EL (cell line): ENCODE measurements at regions not wholly inside any gene's neighbourhood (a gene's known extent, or its start where the extent isn't known, plus 50 kb on each side); places are given as distances from the start of the nearest gene placed in this dataset.
A peak's percentile ranks its signal among the peaks of the same experiment; 100 is the strongest.
"Not testable (repeated sequence)": the region's sequence is repeated elsewhere in the genome, so short reads cannot be mapped to it uniquely, and the experiment has no call there.

Experiments
- DNase-seq: peaks from one replicate; pipeline ENCODE4 v3.0.0-alpha.2; 2016

DNA sequence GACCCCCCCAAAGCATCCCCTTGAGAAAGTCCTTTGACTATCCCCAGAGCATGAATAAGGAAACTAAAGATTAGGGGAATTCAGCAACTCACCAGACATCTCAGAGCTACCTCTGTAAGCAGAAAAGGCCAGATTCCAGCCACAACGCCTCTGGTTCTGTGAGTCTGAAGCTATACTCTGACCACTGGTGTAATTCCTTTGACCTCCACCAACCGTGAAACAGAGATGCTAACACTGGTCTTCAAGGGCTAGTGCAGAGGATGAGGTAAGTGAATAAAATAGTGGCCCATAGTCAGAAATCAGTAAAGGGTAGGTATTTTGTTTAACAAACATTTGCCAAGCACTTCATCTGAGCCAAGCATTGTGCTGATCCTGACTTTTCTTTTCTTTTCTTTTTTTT lies 353.4 kb downstream of the NPIPA8 start:
- DNase-seq: no peak

GRCh38 chr16:17977260-17977659 lies 359.3 kb downstream of the NPIPA8 start:
- DNase-seq: no peak

GRCh38 chr16:17972460-17972943 lies 364.0 kb downstream of the NPIPA8 start:
- no peak for DNase-seq

- no peak for DNase-seq
Observed at GRCh38 chr16:17970816-17971331, 365.7 kb downstream of the NPIPA8 start.

DNA sequence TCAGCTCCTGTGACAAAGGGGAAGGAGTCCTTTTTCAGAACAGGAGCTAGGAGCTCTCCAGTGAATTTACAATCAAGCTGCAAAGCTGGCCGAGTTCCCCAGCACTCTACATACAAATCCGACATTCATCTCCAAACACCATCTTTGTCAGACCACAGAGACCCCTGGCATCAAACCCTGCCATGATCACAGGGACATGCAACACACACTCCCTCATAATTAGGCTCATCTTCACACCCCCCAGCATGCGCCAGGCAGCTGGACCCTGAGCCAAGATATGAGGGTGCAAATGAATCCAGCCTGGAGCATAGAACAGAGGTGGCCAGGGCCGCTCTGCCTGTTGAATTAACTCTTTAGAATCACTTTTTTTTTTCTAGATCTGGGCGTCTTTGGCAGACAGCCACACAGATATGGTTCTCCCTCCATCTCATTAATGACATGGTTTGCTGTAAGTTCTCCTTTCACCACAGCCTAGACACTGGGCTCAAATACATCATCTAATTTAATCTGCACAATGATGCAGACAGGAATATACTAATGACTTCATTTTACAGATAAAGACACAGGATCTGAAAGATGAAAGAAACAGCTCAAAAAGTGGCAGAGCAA lies 366.3 kb downstream of the NPIPA8 start:
- no peak for DNase-seq

- DNase-seq: no peak
Observed at GRCh38 chr16:17965133-17965900, 371.2 kb downstream of the NPIPA8 start.

- no peak for DNase-seq
Observed at GRCh38 chr16:17964196-17964595, 372.3 kb downstream of the NPIPA8 start.

GRCh38 chr16:17963185-17963836 lies 373.2 kb downstream of the NPIPA8 start:
- DNase-seq: no peak

DNA sequence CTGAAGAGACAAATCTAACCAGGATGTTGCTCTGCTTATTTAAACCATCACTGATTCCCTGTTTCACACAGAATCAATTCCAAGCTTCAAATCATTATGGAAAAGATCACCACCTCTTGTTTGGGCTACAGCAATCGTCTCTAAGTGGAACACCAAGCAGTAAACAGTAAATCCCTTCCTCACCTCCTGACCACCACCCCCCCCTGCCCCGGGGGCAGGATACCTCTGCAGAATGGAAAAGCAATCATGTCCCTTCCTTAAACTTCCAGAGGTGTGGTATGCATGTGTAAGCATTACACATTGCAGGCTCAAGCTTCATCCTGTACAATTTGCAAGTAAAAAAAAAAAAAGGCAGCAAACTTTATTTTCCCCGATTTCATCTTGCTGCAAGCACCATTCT lies 373.8 kb downstream of the NPIPA8 start:
- DNase-seq: no peak

- not testable (repeated sequence) for DNase-seq
Observed at GRCh38 chr16:17961822-17962221, 374.7 kb downstream of the NPIPA8 start.

- peak; percentile 3 for DNase-seq
Observed at GRCh38 chr16:17951378-17951777, 385.2 kb downstream of the NPIPA8 start.

GRCh38 chr16:17949982-17950250 lies 386.6 kb downstream of the NPIPA8 start:
- DNase-seq: no peak

DNA sequence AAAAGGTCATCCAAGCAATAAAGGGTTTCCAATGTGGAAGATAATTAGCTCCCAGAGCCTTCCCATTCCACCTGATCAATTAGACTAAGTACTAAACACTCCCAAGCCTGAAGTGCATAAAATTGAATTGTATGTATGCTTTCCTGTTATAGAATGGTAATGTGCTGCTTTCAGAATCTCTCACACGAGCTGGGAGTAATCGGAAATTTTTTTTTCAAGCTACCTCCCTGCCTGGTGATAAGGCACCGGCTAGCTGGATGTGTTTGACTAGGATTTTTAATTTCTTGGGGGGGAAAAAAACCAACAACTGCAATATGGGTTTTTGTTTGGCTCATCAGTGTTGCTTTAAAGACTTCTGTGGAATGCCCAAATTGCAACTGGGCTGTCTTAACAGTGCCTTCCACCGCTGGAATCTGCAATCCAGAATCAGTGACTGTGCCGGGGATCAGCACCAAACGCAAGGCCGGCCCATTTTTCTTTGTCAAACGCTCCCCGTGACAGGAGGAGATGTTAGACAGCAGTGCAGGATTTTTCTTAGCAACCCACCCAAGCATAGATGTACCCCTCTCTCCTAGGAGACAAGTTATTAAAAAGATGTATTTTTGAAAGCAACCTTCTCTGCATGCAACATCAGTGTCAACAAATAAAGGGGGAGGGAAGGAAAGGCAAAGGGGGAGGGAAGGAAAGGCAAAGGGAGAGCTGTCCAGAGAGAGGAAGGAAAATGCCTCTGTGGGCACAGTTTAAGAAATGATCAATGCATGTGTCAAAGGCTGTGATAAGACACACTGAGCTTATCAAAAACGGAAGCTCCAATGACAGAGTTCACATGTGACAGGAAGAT lies 387.2 kb downstream of the NPIPA8 start:
- DNase-seq: no peak

DNA sequence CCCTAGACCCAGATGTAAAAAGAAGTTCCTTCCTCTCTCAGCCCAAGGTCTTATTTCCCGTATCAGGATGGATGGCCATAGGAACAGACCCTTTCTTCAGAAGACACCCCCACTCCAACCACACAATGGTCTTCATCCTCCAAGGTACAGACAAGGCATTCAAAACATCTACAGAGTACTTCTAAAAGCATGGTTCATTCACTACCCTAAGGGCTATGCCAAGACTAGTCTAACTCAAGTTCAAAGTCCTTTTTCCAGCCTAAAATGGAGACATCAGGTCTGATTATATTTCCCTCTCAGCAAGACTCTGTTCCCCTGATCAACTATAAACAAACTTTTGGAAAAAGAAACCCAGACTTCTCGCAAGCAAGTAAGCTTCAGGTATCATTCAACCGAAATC lies 388.9 kb downstream of the NPIPA8 start:
- no peak for DNase-seq

- no peak for DNase-seq
Observed at GRCh38 chr16:17947165-17947564, 389.4 kb downstream of the NPIPA8 start.

DNA sequence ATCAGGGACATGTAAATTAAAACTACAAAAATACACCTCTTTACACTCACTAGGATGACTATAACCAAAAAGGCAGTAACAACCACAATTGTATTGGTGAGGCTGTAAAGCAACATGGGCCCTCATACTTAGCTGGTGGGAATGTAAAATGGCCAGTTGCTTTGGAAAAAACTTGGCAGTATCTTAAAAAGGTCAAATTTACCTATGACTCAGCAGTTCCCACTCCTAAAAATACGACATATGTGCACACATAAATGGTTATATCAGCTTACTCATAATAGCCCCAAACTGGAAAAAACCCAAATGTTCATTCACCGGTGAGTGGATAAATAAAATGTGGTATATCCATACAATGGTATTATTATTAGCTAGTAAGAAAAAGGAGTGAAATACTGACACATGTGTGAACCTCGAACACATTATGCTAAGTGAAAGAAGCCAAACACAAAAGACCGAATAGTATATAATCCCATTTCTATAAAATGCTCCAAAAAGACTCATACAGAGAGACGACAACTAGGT lies 391.4 kb downstream of the NPIPA8 start:
- DNase-seq: no peak

DNA sequence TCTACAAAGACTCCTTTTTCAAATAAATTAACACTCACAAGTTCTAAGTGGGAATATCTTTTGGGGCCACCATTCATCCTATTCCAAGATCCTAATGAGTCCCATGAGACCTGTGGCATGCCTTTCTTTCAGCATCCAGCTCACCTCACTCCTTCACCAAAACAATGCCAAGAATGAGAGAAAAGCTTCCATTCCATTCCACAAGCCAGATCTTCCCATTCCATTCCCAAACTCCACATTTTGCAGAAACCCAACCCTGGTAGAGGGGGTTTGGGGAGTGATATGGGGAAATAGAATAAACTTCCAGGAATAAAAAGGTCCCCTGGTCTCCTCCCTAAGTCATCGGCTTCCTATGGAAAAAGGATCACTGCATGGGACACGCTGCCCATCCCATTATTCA lies 392.2 kb downstream of the NPIPA8 start:
- no peak for DNase-seq

- DNase-seq: no peak
Observed at GRCh38 chr16:17942067-17942466, 394.5 kb downstream of the NPIPA8 start.

DNA sequence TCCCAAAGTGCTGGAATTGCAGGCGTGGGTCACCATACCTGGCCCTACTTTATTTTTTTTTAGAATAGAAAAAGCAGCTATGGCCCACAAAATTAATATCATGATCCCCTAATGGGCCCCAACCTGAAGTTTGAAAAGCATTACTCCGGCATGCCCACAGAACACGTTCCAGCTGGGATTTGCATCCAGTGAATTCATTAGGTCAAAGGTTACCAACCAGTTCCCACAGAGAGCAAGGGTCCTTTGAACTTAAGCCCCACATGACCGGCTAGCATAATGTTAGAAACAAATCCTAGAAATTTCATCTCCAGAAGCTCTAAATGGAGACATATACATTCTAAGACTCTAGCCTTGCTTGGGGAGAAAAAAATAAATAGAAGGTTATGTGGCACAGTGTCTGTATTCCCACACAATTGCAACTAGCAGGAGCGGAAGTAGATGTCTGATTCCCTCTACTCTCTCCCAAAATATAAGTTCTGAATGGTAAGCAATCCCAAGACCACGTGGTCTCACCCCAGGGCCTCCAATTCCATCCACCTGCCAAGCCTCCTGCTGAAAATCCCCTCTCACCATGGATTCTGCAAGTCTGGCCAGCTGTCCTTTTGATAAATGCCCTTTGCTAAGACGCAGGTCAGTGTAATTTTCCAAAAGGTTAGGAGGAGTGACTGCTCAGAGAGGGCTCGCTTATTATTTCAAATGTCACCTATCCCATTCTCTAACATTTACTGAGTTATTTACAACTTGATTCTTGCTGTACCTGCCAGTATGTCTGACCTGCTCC lies 395.8 kb downstream of the NPIPA8 start:
- no peak for DNase-seq

GRCh38 chr16:17939723-17940122 lies 396.8 kb downstream of the NPIPA8 start:
- DNase-seq: no peak

GRCh38 chr16:17939122-17939536 lies 397.4 kb downstream of the NPIPA8 start:
- no peak for DNase-seq

DNA sequence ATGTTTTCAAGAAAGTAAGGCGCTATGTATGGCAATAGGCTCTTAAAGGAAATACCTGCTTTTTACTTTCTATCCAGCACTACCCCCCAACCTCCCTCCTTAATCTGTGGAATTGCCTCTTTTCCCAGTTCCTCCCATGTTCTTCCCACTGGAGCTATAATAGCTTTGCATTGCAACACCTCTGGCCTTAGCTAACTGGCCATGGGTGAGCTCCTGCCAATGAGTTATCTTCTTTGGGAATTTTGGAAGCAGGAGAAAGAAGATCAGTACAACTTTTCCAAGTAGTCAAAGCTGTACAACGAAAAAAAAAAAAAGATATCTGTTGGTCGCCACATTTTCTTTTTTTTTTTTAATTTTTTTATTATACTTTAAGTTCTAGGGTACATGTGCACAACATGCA lies 398.0 kb downstream of the NPIPA8 start:
- DNase-seq: no peak
